CD8-positive, alpha-beta memory T cell (primary cell): ENCODE measurements at regions not wholly inside any gene's neighbourhood (a gene's known extent, or its start where the extent isn't known, plus 50 kb on each side); places are given as distances from the start of the nearest gene placed in this dataset.

Source experiments
- CTCF ChIA-PET: fragments of 350-600 bp; sonication (Branson Sonifier 250); formaldehyde crosslinking; loops from one replicate; lab custom pipeline; 2021; ENCODE audit warnings: antibody characterized with exemption; lab: Charles Lee
- POLR2A ChIA-PET: fragments of 350-600 bp; sonication (Branson Sonifier 250); formaldehyde crosslinking; loops from one replicate; lab custom pipeline; 2021; ENCODE audit warnings: antibody characterized with exemption; lab: Charles Lee
- DNase-seq, 5 donors: peaks; one replicate each; pipeline versions ENCODE4 v3.0.0 to v3.0.0-alpha.2; 2020 to 2022; ENCODE audit warnings: mixed read lengths in 1 of 5
- H3K27ac ChIP-seq: one replicate; pipeline ENCODE4 v1.7.0; 2013; ENCODE audit warnings: low read depth, mild to moderate bottlenecking, low read length, moderate library complexity
- H3K27me3 ChIP-seq: 2 replicates; pipeline ENCODE4 v1.7.0; 2013; ENCODE audit warnings: low read length, mild to moderate bottlenecking; ENCODE audit not compliant: insufficient read depth, poor library complexity, severe bottlenecking
- H3K36me3 ChIP-seq: 2 replicates; pipeline ENCODE4 v1.7.0; 2013; ENCODE audit warnings: mild to moderate bottlenecking, low read length, moderate library complexity; ENCODE audit not compliant: insufficient read depth
- H3K4me1 ChIP-seq: 2 replicates; pipeline ENCODE4 v1.7.0; 2013; ENCODE audit warnings: mild to moderate bottlenecking, low read length, moderate library complexity; ENCODE audit not compliant: insufficient read depth
- H3K4me3 ChIP-seq: 2 replicates; pipeline ENCODE4 v1.7.0; 2013; ENCODE audit warnings: mild to moderate bottlenecking, low read length
- H3K9me3 ChIP-seq: 2 replicates; pipeline ENCODE4 v1.7.0; 2013; ENCODE audit warnings: mild to moderate bottlenecking, low read length
- H3K27ac Mint-ChIP-seq, 8 donors: one replicate each; pipeline ENCODE4 v1.8.0; 2020 to 2021; ENCODE audit warnings: mixed read lengths in 8 of 8, mild to moderate bottlenecking in 6 of 8, inconsistent platforms in 3 of 8, moderate library complexity in 3 of 8
- H3K27me3 Mint-ChIP-seq, 2 donors: one replicate each; pipeline ENCODE4 v1.8.0; 2020 to 2021; ENCODE audit warnings: mixed read lengths in 2 of 2, mild to moderate bottlenecking in 1 of 2, moderate library complexity in 1 of 2
- H3K36me3 Mint-ChIP-seq, 3 donors: one replicate each; pipeline ENCODE4 v1.8.0; 2020 to 2021; ENCODE audit warnings: mixed read lengths in 3 of 3, inconsistent platforms in 1 of 3, mild to moderate bottlenecking in 1 of 3
- H3K4me1 Mint-ChIP-seq, 3 donors: one replicate each; pipeline ENCODE4 v1.8.0; 2020 to 2021; ENCODE audit warnings: mixed read lengths in 3 of 3, inconsistent platforms in 1 of 3, mild to moderate bottlenecking in 1 of 3
- H3K4me3 Mint-ChIP-seq, 7 donors: one replicate each; pipeline ENCODE4 v1.8.0; 2020 to 2021; ENCODE audit warnings: mixed read lengths in 7 of 7, mild to moderate bottlenecking in 6 of 7, moderate library complexity in 4 of 7, inconsistent platforms in 2 of 7
- H3K9me3 Mint-ChIP-seq, 5 donors: one replicate each; pipeline ENCODE4 v1.8.0; 2020 to 2022; ENCODE audit warnings: mixed read lengths in 5 of 5, mild to moderate bottlenecking in 3 of 5, moderate library complexity in 2 of 5, inconsistent platforms in 1 of 5

DNA sequence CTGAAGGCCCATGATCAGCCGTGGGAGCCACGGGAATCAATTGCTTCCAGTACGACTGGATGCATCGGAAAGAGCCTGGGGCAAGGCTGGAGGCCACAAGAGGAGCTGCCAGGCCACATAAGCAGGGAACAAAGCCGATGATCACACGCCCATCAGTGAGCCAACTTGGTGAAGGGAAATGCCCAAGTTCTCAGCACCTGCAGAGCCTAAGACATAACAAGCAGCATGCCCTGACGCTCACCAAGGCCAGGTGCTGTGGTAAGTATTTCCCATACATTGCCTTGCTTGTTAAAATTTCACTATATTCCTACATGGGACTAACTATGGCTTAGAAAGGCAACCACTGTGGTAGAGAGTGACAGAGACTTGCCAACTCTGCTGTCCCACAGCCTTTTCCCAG is 555.9 kb downstream of the BCL11B start:
- CTCF ChIA-PET, result no interaction called here
- Histone ChIP-seq H3K27ac (no peak overlapping the region), H3K4me3 (no peak overlapping the region), H3K4me1 (peaks cover 7% of the 10 kb centered on the region), H3K27me3 (no peaks in the 10 kb centered on the region), H3K36me3 (no peaks in the 10 kb centered on the region), H3K9me3 (no peaks in the 10 kb centered on the region)
- POLR2A ChIA-PET, result no interaction called here
- no peak for DNase-seq
- H3K27ac Mint-ChIP-seq, result peak overlapping the region in 1 of 8 donors; percentile 78
- peaks cover 8 to 12% (median 9%) of the 10 kb centered on the region in 3 donors for H3K4me1 Mint-ChIP-seq
- peaks cover 6 to 14% of the 10 kb centered on the region in 2 donors for H3K27me3 Mint-ChIP-seq
- H3K4me3 Mint-ChIP-seq, result no peak overlapping the region
- H3K9me3 Mint-ChIP-seq, result no peaks in the 10 kb centered on the region
- H3K36me3 Mint-ChIP-seq, result no peaks in the 10 kb centered on the region

- Mint-ChIP-seq H3K9me3 (no peaks in the 10 kb centered on the region), H3K4me1 (no peaks in the 10 kb centered on the region), H3K36me3 (peaks cover 0 to 3% (median 0%) of the 10 kb centered on the region in 3 donors), H3K27ac (peak overlapping the region in 1 of 8 donors; percentile 8), H3K4me3 (no peak overlapping the region), H3K27me3 (peaks cover 7 to 17% of the 10 kb centered on the region in 2 donors)
- Histone ChIP-seq H3K36me3 (no peaks in the 10 kb centered on the region), H3K27me3 (no peaks in the 10 kb centered on the region), H3K9me3 (no peaks in the 10 kb centered on the region), H3K4me3 (no peak overlapping the region), H3K4me1 (no peaks in the 10 kb centered on the region), H3K27ac (no peak overlapping the region)
- POLR2A ChIA-PET, result interaction anchor here (0.7 kb wide), 1 partner anchor 293 kb away, joined by 3 read pairs; no protein-coding TSS in a partner anchor
- CTCF ChIA-PET, result no interaction called here
- no peak for DNase-seq
These were observed 550.9 kb downstream of the BCL11B start for GRCh38 chr14:98721061-98721460.

- H3K36me3 Mint-ChIP-seq, result peaks cover 0 to 4% (median 4%) of the 10 kb centered on the region in 3 donors
- Histone ChIP-seq H3K9me3 (no peaks in the 10 kb centered on the region), H3K36me3 (no peaks in the 10 kb centered on the region), H3K27me3 (no peaks in the 10 kb centered on the region), H3K4me3 (no peak overlapping the region), H3K27ac (no peak overlapping the region), H3K4me1 (no peaks in the 10 kb centered on the region)
- H3K27me3 Mint-ChIP-seq, result peaks cover 6 to 17% of the 10 kb centered on the region in 2 donors
- no peak overlapping the region for H3K4me3 Mint-ChIP-seq
- DNase-seq, result no peak
- H3K4me1 Mint-ChIP-seq, result no peaks in the 10 kb centered on the region
- H3K27ac Mint-ChIP-seq, result peak overlapping the region in 1 of 8 donors; percentile 6
- H3K9me3 Mint-ChIP-seq, result no peaks in the 10 kb centered on the region
- CTCF ChIA-PET, result no interaction called here
- POLR2A ChIA-PET, result no interaction called here
These were observed 547.3 kb downstream of the BCL11B start for GRCh38 chr14:98724734-98725133.

GRCh38 chr14:98725191-98725590 is 546.8 kb downstream of the BCL11B start:
- Mint-ChIP-seq H3K4me3 (no peak overlapping the region), H3K9me3 (no peaks in the 10 kb centered on the region), H3K27ac (no peak overlapping the region), H3K36me3 (peaks cover 0 to 4% (median 4%) of the 10 kb centered on the region in 3 donors), H3K4me1 (no peaks in the 10 kb centered on the region), H3K27me3 (peaks cover 6 to 17% of the 10 kb centered on the region in 2 donors)
- Histone ChIP-seq H3K27me3 (no peaks in the 10 kb centered on the region), H3K4me3 (no peak overlapping the region), H3K36me3 (no peaks in the 10 kb centered on the region), H3K4me1 (no peaks in the 10 kb centered on the region), H3K27ac (no peak overlapping the region), H3K9me3 (no peaks in the 10 kb centered on the region)
- POLR2A ChIA-PET, result no interaction called here
- DNase-seq, result no peak
- CTCF ChIA-PET, result no interaction called here

DNA sequence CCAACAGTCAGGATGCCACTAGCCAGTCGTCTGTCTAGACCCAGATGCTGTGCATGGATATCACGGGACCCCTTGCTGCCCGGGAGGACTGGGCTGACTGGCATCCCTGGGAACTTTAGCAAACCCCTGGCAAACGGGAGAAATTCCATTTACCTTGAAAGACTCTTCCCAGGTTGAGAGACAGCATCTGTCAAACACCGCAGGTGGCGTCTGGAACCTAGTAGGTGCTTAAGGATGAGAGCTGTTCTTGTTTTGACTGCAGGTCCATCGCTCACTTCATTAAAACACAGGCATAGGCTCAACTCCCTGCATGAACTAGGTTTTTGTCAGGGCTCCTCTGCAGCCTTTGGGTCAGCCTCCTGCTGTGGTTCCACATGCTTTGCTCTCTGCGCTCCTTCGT is 546.3 kb downstream of the BCL11B start:
- Mint-ChIP-seq H3K9me3 (no peaks in the 10 kb centered on the region), H3K4me1 (no peaks in the 10 kb centered on the region), H3K4me3 (no peak overlapping the region), H3K27me3 (peaks cover 6 to 17% of the 10 kb centered on the region in 2 donors), H3K27ac (no peak overlapping the region), H3K36me3 (peaks cover 0 to 4% (median 4%) of the 10 kb centered on the region in 3 donors)
- ChIA-PET CTCF (no interaction called here), POLR2A (no interaction called here)
- Histone ChIP-seq H3K27me3 (no peaks in the 10 kb centered on the region), H3K36me3 (no peaks in the 10 kb centered on the region), H3K4me3 (no peak overlapping the region), H3K4me1 (no peaks in the 10 kb centered on the region), H3K27ac (no peak overlapping the region), H3K9me3 (no peaks in the 10 kb centered on the region)
- DNase-seq, result no peak

DNA sequence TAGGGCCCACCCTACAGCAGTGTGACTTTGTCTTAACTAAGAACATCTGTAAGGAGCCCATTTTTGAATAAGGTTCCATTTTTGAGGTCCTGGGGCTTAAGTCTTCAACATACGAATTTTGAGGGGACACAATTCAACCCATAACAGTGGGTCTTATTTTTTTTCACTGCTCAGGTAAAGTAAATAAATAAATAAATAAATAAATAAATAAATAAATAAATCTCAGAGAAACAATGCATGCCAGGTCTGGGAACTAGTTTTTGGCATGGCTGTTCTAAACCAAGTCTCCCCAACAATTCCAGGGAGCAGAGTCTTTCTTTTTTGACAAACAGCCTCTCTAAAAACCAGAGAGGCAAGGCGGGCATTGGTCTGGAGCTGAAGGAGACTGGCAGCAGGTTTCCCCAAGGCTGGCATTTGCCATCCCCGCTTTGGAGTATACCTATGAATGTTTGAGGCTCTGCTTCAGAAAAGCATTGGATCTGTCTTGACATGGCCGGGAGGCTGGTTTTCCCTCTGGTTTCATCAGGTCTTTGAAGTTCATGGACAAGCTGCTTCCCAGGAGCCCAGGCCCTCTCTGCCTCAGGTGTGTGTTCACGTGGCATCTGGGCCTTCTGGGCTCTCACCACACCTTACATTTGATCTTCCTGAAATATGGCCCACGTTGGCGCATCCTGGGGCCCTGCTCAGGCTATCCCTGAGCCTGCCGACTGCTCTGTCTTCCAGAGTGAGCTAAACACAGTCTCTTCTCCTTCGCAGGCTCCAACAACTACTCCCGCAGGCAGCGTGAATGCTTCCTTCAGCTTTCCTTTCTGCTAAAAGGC is 545.2 kb downstream of the BCL11B start:
- Histone ChIP-seq H3K9me3 (no peaks in the 10 kb centered on the region), H3K4me1 (no peaks in the 10 kb centered on the region), H3K27me3 (no peaks in the 10 kb centered on the region), H3K4me3 (no peak overlapping the region), H3K27ac (no peak overlapping the region), H3K36me3 (no peaks in the 10 kb centered on the region)
- DNase-seq, result no peak
- H3K9me3 Mint-ChIP-seq, result no peaks in the 10 kb centered on the region
- peaks cover 0 to 4% (median 4%) of the 10 kb centered on the region in 3 donors for H3K36me3 Mint-ChIP-seq
- H3K4me1 Mint-ChIP-seq, result no peaks in the 10 kb centered on the region
- H3K27me3 Mint-ChIP-seq, result peaks cover 6 to 19% of the 10 kb centered on the region in 2 donors
- H3K27ac Mint-ChIP-seq, result no peak overlapping the region
- CTCF ChIA-PET, result no interaction called here
- H3K4me3 Mint-ChIP-seq, result no peak overlapping the region
- POLR2A ChIA-PET, result no interaction called here

DNA sequence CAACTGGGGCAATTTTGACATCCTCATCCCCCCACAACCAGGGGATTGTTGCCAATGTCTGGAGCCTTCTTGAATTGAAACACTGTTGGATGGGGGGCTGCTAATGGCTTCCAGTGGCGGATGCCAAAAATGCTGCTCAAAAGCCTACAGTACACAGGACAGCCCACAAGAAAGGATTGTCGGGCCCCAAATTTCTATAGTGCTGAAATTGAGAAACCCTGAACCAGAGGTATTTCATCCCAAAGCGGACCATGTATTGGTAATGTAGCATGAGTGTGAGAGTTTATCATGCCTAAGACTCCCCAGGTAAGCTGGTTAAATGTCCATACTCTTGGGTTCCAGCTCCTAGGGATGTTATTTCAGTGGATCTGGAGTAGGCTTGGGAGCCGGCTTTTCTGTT is 544.0 kb downstream of the BCL11B start:
- no peak overlapping the region for H3K27ac ChIP-seq
- no peaks in the 10 kb centered on the region for H3K36me3 ChIP-seq
- DNase-seq, result no peak
- Mint-ChIP-seq H3K36me3 (peaks cover 0 to 4% (median 4%) of the 10 kb centered on the region in 3 donors), H3K4me3 (no peak overlapping the region), H3K27ac (no peak overlapping the region), H3K9me3 (no peaks in the 10 kb centered on the region), H3K27me3 (peaks cover 6 to 20% of the 10 kb centered on the region in 2 donors), H3K4me1 (no peaks in the 10 kb centered on the region)
- no peaks in the 10 kb centered on the region for H3K27me3 ChIP-seq
- H3K4me1 ChIP-seq, result no peaks in the 10 kb centered on the region
- no peak overlapping the region for H3K4me3 ChIP-seq
- ChIA-PET CTCF (no interaction called here), POLR2A (no interaction called here)
- no peaks in the 10 kb centered on the region for H3K9me3 ChIP-seq

- H3K36me3 ChIP-seq, result no peaks in the 10 kb centered on the region
- no peak for DNase-seq
- Mint-ChIP-seq H3K36me3 (peaks cover 0 to 4% (median 4%) of the 10 kb centered on the region in 3 donors), H3K4me1 (no peaks in the 10 kb centered on the region), H3K27me3 (peaks cover 7 to 20% of the 10 kb centered on the region in 2 donors), H3K9me3 (no peaks in the 10 kb centered on the region), H3K4me3 (no peak overlapping the region), H3K27ac (no peak overlapping the region)
- H3K4me3 ChIP-seq, result no peak overlapping the region
- H3K27ac ChIP-seq, result no peak overlapping the region
- ChIA-PET POLR2A (no interaction called here), CTCF (no interaction called here)
- no peaks in the 10 kb centered on the region for H3K27me3 ChIP-seq
- no peaks in the 10 kb centered on the region for H3K4me1 ChIP-seq
- H3K9me3 ChIP-seq, result no peaks in the 10 kb centered on the region
These were observed 543.2 kb downstream of the BCL11B start for GRCh38 chr14:98728836-98729235.
